GM12892 (cell line): ENCODE measurements at regions not wholly inside any gene's neighbourhood (a gene's known extent, or its start where the extent isn't known, plus 50 kb on each side); places are given as distances from the start of the nearest gene placed in this dataset.

ENCODE experiments used
- DNase-seq: peaks from one replicate; pipeline ENCODE4 v3.0.0; 2011; ENCODE audit not compliant: insufficient read length
- FAIRE-seq: peaks from 2 replicates; lab custom pipeline; 2011; peaks lifted over from hg19 to GRCh38; lab: Jason Lieb, UNC
- POLR2A ChIP-seq: IDR thresholded peaks from 2 replicates; pipeline ENCODE4 v1.6.1; 2011; ENCODE audit warnings: low read depth, low read length, control low read depth
- POLR2AphosphoS5 ChIP-seq: IDR thresholded peaks from 2 replicates; pipeline ENCODE4 v1.6.1; 2011; ENCODE audit warnings: low read depth, low read length, control low read depth
- TAF1 ChIP-seq: IDR thresholded peaks from 2 replicates; pipeline ENCODE4 v1.6.1; 2011; ENCODE audit warnings: low read depth, mild to moderate bottlenecking, control low read depth, low read length, borderline replicate concordance

DNA sequence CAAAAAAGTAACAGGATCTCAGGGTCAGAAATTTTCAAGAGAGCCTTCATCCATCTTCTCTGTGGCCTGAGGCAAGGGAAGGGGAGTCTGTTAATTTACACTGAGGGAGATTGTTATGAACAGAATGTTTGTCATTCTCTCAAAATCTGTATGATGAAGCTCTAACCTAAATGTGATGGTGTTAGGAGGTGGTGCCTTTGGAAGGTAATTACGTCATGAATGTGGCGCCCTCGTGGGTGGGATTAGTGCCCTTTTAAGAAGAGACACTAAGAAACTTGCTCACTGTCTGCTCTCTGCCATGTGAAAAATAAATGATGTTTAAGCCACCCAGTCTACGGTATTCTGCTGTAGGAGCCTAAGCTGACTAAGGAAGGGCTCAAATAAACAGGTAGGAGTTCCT, 521.6 kb downstream of the SNAPC1 start:
- no peak for DNase-seq
- no peak for FAIRE-seq
- TF ChIP-seq POLR2AphosphoS5 (no peak), TAF1 (no peak), POLR2A (no peak)

DNA sequence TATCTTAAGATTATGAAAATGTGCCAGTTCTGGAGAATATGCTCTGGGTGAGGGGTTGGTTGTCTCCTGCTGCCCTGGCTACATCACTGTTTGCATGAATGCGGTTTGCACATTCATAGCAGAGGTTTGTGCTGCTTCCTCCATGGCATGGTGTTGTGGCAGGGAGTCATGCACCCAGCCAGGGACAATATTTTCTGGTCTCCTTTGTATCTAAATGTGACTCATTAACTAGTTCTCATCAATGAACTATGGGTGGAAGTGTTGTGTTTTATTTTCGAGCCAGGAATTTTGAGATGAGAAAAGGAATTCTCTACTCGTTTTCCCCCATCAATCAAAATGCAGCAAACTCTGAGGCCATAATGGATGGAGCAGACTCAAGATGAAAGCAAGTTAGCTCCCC, 527.3 kb downstream of the SNAPC1 start:
- TF ChIP-seq TAF1 = no peak
- TF ChIP-seq POLR2AphosphoS5 = no peak
- DNase-seq (no peak), FAIRE-seq (no peak)

DNA sequence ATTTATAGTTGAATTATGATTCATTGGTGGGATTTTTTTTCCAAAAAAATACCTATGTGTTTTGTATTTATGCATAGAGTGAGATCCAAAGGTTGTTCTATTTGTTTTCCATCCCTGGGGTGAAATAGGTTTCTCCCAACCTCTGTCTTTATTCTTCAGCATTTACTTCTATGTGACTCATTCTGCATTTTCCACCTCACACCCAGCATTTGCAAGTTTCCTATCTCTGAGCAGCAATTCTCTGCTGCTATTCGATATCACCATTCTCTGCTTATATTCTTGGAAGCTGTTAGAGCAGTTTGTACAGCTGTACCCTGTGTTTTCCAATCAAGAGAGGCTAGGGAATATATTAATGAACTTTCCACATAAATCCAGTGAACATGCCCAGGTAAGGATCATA, 538.9 kb downstream of the SNAPC1 start:
- TF ChIP-seq POLR2A = no peak
- no peak for TF ChIP-seq TAF1
- TF ChIP-seq POLR2AphosphoS5 = no peak
- no peak for DNase-seq
- no peak for FAIRE-seq

DNA sequence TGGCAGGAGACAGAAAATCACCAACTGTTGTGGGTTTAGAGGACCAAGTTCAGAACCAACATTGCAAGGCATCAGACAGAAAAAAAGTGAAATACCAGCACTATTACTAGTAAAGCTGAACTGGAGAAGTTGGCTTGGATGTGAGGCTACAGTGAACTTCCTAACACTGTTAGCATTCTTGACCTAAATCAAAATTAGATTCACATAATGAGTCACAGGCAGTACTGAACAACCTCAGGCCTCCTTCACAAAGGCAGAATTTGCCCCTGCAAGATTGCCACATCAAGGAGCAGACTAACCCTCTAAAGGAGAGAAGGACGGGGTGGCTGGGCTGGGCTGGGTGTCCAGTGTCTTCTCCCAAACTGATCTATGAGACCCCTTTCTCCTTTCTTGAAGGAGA, 539.7 kb downstream of the SNAPC1 start:
- FAIRE-seq = no peak
- TF ChIP-seq TAF1 = no peak
- no peak for TF ChIP-seq POLR2A
- no peak for DNase-seq

DNA sequence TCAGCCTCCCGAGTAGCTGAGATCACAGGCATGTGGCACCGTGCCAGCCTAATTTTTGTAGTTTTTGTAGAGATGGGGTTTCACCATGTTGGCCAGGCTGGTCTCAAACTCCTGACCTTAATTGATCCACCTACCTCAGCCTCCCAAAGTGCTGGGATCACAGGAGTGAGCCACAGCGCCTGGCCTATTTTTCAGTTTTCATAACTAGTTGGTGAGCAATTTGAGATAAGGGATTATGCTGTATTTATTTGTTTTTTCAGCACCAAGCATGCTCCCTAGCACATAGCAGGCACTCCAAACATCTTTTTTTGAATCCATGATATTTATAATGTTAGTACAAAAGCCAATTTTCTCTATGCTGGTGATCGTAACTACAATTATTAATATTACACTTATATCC, 541.2 kb downstream of the SNAPC1 start:
- FAIRE-seq = no peak
- no peak for DNase-seq
- TF ChIP-seq POLR2A = no peak
- no peak for TF ChIP-seq TAF1
- no peak for TF ChIP-seq POLR2AphosphoS5

DNA sequence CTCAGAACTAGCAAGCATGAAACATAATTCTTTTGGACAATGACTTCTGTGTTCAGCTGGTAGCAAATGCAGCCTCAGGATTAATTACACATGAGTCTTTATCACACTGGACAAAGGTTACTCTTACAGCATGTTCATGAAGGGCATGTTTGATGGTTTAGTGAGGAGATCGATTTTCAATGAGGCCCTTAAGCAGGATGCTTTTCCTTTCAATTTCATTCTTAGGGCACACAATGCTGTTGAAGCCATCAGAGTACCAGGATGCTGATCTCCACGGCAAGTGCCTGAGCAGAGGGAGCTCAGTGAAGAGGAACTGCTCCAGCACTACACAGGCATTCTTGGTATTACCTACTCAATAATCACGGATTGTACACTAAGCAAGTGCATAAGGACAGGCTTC, 542.0 kb downstream of the SNAPC1 start:
- TF ChIP-seq POLR2AphosphoS5 (no peak), POLR2A (no peak), TAF1 (no peak)
- DNase-seq = no peak
- no peak for FAIRE-seq

DNA sequence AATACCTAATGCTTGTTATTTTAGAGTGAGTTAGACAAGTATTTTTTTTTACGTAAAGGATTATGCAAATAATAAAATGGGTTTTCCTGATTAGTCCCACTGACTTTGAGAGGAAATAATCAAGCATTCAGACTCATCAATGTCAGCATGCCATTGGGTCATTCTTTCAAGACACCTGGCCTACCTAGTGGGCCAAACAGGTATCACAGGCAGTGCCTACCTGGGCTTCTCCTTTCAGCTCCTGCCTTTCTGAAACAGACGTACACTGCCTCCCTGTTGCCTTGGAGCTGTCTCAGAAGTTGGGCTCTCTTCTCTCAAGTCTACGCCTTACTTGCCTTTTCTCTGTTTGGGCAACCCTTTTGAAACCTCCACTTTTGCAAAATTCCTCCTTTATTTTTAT, 545.6 kb downstream of the SNAPC1 start:
- DNase-seq = no peak
- no peak for FAIRE-seq
- TF ChIP-seq TAF1 = no peak
- TF ChIP-seq POLR2A = no peak
- TF ChIP-seq POLR2AphosphoS5 = no peak

DNA sequence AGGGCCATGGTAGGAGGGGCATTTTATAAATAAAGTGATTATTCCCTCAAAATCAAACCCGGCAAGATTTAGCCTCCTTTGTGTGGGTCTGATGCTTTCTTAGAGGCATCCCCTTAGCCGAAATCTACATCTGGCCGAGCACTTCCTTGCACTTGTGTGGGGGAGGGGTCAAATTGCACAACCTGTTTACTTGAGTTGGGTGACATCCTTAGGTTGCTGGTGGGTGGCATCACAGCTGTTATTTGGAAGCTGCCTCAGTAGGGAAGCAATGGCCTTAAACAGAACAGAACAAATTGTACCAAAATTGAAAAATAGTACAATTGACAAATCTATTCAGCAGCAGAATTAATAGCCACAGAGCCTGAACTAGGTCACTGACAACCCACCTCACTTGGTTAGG, 546.1 kb downstream of the SNAPC1 start:
- no peak for TF ChIP-seq POLR2AphosphoS5
- TF ChIP-seq POLR2A = no peak
- TF ChIP-seq TAF1 = no peak
- FAIRE-seq (no peak), DNase-seq (no peak)

DNA sequence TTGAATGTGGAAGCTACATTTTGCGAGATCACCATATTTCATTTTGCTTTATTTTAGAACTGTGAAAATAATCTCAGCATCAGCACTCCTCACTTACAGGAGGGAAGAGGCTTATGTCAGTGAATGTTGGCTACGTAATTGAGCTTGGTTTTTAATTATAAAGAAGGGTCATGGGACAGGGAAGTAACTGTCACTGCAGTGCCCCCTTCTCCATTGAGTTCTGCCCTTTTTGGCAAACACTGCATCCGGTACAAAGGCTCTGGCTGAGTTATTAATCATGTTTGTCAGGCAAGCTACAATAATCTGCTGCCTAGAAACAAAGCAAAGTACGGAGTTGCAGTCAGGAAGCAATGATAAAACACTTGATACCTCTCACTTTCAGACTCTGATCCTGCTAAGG, 546.7 kb downstream of the SNAPC1 start:
- no peak for FAIRE-seq
- TF ChIP-seq POLR2AphosphoS5 (no peak), TAF1 (no peak), POLR2A (no peak)
- no peak for DNase-seq

DNA sequence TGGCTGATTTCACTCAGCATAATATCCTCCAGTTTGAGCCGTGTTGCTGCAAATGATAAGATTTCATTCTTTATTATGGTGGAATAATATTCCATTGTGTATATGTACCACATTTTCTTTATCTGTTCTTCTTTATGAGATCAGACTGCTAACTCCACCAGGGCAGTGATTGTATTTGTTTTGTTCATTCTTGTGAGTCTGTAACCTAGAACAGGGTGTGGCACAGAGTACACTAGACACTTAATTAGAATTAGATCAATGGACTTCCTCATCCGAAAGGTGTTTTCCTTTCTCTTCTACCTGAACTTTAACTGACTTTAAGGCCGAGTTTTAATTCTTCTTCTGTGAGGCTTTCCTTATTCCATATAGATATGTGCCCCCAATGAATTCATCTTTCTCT, 551.0 kb downstream of the SNAPC1 start:
- DNase-seq = no peak
- TF ChIP-seq POLR2AphosphoS5 = no peak
- no peak for TF ChIP-seq TAF1
- no peak for TF ChIP-seq POLR2A
- FAIRE-seq = no peak

DNA sequence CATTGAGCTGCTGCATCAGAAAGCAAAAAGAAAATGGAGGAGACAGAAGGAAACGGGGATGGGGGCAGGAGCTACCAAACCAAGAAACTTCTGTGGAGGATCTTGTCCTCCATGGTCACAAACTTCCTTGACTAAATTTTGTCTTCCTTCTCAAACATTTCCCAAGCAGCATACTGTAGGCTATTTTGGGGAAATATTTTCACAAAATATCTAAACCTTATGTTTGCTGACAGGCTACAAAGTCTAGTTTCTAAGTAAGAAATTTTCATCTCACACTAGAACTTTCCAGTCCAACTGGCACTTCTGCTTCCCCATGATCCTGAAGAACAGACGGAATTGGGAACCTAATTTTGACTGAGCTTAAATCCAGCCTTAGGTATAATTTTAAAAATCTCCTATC, 552.0 kb downstream of the SNAPC1 start:
- DNase-seq = no peak
- TF ChIP-seq POLR2A = no peak
- no peak for TF ChIP-seq TAF1
- TF ChIP-seq POLR2AphosphoS5 = no peak
- FAIRE-seq = no peak

DNA sequence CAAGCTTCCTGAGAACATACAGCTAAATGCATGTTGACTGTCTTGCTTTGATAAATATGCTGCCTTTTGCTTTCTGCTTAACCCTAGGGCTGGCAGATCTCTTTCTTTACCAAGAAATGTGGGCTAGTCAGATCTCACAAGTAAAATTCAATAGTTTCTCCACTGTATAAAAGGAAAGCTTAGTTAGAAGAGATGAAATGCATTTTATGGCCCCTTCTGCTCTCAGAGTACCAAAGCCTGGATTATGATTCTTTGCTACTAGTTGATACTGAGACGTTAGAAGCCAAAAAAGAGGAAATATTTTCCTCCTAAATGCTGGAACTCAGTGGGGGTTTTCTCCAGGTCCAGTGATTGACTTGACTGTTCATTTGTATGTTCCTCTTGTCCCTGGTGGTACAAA, 552.7 kb downstream of the SNAPC1 start:
- DNase-seq (no peak), FAIRE-seq (no peak)
- TF ChIP-seq POLR2AphosphoS5 (no peak), TAF1 (no peak), POLR2A (no peak)

DNA sequence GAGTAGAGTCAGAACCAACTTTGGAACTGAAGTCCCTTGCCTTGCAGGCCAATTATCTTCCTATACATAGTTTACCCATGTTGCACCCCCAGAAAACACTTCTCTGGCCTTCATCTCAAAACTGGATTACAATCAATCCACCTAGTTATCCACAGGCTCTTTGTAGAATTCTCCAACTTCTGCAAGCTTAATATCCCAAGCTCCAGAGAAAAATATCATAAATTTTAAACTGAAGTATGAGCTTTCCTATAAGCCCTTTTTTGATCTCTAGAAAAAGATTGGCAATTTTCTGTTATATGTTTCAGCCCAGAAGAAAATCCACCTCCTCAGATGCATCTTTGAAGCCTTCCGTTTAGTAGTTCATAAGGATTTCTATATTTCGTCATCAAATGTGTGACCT, 553.4 kb downstream of the SNAPC1 start:
- FAIRE-seq = no peak
- TF ChIP-seq POLR2AphosphoS5 (no peak), TAF1 (no peak), POLR2A (no peak)

More for the DNA sequence above, 553.4 kb downstream of the SNAPC1 start:
- no peak for DNase-seq
